ENCODE measurements at regions not wholly inside any gene's neighbourhood (a gene's known extent, or its start where the extent isn't known, plus 50 kb on each side); places are given as distances from the start of the nearest gene placed in this dataset.
A peak's percentile ranks its signal among the peaks of the same experiment; 100 is the strongest.

DNA sequence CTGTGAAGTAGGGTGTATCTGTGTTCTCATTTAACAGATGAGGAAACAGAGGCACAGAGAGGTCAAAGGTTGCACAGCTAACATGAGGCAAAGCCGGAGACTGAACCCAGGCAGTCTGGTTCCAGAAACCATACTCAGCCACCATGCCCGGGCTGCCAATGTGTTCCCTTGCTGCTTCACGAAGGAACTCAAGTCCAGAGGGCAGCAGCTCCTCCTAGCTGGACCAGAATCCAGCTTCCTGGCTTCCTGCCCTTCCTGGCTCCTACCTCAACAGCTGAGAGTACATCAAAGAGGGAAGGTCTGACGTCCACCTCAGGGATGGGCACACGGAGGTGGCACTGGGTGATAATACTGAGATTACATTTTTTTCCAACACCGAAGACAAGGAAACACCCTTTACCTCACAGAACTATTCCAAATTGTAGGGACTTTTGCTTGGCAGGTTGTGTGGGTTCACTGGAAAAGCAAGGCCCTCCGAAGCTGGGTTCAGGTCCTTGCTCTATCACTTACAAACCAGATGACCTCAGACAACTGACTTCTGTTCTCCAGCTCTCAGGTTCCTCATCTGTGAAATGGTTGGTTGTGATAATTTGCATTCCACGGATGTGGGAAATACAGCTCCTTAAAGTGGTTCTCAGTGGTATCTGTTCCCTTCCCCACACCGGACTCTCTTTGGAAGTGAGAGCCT, 154.1 kb upstream of the ZMIZ1 start:
- DNase-seq, result no peak

DNA sequence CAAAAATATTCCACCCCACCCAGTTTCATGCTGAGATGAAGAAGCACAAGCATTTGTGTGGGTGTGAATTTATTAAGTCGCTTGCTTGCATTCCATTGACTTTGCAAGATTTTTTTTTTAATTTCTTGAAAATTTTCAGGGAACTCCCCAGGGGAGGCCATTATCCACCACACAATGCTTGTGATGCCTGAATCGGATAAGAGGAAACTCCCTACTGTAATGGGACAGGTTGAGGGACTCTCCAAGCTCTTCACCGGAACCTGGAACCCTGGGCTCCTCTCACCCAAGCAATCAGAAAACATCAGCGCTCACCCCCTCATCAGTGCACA, 153.6 kb upstream of the ZMIZ1 start:
- DNase-seq, result peak; percentile 46

DNA sequence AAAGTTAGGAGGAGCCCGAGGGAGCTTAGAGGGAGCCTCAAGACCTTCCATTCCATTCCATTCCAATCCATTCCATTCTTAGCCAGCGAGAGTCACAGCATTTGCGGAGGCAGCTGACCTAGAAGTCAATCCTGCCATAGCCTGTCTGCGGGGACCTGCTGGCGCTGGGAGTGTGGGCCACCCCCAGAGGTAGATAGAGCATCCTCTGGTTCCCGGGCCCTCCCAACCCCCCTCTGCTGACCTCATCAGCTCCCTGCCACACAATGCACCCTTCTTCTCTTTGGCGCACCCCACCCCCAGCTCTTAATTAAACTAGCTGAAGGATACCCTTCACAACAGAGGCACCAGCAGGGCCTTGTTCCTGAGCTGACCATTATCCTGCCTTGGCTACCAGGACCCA, 152.5 kb upstream of the ZMIZ1 start:
- no peak for DNase-seq

DNA sequence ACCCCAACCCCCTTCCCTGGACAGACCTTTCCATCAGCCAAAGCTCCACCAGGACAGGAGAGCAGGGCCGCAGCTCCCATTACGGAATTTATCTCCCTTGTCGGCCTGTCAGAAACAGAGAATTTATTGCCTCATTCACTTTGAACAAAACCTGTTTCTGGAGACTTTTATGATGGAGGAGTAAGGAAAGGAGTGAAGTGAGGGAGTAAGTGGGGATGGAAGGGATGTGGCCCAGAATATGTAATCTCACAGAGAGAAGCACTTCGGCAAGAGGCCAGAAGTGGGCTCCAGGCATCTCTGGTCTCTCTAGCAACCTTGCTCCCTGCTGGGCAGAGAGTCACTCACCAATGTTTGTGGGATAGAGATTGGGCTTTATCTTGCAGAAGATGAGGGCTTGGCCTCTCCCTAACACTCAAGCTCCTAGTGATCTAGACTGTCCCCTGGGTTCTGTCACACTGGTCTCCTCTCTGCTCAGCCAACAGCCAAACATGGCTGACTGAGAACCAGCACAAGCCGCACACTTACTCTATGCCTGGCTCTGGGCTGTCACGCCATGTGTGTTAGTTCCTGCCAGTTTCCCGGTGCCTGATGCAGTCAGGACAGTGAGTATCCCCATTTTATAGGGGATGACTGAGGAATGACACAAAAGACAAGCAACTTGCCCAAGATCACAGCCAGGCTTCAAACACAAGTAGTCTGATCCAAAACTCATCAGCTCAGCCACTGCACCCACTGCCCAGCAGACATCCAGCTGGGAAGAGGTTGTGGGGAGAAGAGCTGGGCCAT, 149.4 kb upstream of the ZMIZ1 start:
- peak; percentile 15 for DNase-seq

DNA sequence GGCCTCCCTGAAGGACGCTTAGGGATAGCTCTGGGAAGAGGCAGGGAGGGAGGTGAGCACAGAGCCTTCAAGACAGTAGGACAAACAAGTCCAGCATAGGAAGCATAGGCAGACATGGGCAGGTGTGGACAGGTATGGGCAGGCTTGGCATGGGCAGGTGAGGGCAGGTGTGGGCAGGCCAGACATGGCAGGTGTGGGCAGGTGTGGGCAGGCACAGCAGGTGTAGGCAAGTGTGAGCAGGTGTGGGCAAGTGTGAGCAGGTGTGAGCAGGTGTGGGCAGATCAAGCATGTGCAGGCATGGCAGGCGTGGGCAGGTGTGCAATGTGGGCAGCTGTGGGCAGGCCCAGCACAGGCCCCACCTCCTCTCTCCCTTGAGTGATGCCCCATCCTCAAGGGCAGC, 148.8 kb upstream of the ZMIZ1 start:
- no peak for DNase-seq

DNA sequence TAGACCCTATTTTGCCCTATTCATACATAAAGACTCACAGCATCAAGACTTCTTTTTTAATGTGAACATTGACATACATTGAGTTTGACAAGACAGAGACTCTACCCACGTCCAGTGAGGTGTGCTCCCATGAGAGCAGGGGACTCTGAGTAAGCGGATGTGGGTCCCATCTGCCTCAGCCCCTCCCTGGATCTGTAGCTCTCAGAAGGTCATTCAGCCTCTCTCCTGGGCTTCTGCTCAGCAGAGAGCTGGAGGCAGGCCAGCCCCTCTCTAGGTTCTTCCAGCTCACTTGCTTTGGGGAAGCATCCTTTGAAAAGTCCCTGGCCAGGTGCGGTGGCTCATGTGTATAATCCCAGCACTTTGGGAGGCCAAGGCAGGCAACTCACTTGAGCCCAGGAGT, 146.9 kb upstream of the ZMIZ1 start:
- DNase-seq, result no peak

DNA sequence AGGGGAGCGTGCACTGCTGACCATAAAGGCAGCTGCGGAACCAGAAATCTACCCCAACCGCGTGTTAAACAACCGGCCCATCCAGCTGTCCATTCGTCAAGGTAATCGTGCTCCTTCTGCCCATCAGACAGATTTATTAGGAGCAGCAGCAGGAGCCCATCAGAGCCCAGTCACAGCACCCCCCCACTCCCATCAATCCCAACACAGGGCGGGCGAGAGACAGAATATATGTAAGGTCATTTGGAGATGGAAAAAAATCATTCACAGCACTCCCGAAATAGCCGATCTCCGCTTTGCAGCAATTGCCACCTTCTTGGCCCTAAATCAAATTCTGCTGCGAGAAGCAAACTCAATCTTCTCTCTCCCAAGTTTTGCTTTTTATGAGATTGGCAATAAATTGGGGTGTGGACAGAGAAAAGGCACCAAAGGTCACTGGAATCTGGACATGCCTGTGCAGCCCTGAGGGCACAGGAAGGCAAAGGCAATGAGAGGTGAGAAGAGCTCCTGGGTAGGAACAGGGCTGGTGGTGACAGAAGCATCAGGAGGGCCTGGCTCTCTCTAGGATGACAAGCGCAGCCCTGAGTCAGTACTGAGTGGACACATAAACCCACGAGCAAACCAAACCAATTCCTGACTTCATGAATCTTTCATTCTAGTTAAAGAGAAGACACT, 145.0 kb upstream of the ZMIZ1 start:
- DNase-seq, result no peak

DNA sequence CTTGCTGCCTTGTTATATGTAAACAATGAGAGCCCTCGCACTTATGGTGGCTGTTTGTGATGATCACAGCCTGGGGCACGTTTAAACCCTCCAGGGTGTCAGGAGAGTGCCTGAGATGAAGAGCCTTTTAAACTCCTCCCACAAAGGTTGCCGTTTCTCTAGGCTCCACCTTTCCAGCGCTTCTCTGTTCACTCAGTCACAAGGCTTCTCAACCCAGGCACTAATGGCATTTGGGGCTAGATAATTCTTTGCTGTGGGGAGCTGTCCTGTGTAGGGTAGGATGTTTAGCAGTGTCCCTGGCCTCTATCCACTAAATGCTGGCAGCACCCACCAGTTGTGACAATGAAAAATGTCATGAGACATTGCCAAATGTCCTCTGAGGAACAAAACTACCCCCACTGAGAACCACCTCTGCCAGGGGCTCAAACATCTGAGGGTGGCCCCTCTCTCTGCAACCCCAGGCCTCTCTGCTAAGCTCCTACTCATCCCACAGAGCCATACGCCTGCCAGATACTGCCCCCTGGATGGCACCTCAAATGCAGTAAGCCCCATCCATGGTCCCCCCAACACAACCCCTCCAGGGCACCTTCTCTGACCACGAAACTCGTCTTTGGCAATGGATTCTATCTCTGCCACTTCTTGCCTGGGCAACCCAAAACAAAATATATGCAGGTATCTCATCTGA, 144.3 kb upstream of the ZMIZ1 start:
- no peak for DNase-seq

DNA sequence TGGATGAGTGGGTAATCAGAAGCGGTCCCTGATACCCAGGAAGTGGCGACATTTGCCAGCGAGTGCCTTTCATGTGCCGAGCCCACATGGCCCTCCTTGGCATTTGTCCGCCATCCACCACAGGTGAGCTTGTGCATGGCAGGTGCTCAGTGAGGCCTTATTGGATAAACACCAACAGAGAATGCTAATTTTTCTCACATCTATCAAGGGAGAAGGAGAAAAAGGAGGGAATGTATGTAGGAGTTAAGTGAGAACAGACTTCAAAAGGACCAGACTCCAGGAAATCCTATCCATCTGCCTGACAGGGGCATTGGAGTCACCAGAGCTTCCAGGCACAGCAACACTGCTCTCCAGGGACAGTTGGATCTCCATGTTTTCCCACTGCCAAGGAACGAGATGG, 143.5 kb upstream of the ZMIZ1 start:
- no peak for DNase-seq

DNA sequence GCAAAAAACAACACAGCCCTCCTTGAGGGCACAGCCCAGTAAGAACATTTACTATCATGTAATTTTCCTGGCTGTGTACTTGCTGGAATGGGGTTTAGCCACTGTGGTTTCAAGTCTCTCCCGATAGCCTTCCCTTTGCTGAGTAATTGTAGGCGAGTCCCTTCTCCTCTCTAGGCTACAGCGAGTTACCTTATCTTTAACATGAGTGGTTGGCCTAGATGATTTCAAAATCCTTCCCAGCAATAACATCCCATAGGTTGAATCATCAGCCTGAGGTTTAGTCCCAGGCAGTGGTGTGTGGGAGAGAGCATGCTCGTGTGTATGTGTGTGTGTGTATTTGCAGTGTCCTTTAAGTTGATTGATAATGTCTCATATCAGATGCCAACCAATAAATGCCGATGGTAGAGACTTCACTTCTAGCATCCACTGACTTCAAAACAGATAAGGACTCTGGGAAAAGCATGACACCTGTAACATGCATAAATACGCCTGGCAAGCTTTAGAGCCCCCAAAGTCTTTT, 142.9 kb upstream of the ZMIZ1 start:
- DNase-seq, result peak; percentile 96

DNA sequence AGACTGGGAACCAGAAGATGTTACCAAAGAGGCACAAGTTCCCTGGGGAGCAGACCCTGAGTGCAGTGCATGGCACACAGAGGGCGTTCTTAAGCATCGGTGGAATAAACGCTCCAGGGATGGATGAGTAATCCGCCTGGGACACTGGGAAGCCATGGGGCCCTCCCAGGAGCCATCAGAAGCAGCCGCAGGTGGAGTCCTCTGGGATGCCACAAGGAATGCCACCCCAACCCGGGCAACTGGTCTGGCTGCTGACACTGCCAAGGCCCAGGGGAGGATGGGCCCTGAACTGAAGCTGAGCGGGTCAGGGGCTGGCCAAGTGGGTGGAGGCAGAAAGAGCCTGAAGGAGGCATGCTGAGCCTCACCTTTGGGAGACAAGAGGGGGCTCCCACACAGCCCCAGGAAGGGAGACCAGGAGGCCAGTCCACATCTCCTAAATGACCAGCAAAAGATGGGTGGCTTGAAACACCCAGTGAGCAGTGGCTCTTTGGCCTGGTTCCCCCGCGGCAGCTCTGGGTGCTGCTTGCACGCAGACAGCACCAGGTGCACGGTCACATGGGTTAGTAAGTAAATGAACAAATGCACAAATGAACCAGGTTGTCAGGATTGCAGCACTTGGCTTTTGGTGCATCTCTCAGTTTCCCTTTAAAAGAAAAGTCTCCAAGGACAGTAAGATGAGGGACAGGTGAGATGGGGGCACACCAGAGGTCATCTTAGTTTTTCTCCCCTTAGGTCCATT, 141.3 kb upstream of the ZMIZ1 start:
- no peak for DNase-seq

DNA sequence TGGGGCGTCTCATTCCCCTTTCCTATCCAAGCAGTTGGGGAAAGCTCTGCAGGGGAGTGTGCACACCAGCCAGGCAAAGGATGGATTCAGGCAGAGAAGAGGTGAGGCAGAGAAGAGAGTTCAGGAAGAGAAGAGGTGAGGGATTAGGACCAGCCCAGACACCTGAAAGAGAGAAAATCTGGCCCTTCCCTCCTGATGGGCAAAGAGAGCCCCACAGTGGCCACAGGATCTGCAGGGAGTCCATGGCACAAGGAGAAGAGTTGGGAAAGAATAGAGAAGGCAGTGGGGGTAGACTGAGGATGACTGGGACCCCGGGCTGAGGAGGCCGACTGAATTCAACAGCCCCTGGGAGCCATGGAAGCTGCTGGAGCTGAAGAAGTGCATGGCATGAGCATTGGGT, 140.4 kb upstream of the ZMIZ1 start:
- no peak for DNase-seq

DNA sequence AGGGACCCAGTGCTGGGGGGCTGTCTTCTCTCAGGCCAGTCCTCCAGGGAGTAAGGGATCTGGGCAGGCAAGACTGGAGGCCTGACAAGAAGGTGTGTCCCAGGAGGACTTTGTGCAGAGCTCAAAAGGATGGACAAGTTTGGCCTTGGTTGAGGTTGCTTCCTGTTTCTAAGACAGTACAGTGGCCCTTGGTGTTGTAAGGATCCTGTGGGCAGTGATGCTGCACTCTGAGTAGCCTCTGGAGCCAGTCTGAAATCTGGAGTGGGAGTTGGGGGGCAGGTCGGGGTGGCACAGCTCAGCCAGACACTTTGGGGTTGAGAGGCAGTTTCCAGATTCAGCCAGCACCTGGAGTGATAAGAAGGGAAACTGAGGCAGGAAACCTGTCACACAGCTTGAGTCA, 139.2 kb upstream of the ZMIZ1 start:
- DNase-seq, result no peak

DNA sequence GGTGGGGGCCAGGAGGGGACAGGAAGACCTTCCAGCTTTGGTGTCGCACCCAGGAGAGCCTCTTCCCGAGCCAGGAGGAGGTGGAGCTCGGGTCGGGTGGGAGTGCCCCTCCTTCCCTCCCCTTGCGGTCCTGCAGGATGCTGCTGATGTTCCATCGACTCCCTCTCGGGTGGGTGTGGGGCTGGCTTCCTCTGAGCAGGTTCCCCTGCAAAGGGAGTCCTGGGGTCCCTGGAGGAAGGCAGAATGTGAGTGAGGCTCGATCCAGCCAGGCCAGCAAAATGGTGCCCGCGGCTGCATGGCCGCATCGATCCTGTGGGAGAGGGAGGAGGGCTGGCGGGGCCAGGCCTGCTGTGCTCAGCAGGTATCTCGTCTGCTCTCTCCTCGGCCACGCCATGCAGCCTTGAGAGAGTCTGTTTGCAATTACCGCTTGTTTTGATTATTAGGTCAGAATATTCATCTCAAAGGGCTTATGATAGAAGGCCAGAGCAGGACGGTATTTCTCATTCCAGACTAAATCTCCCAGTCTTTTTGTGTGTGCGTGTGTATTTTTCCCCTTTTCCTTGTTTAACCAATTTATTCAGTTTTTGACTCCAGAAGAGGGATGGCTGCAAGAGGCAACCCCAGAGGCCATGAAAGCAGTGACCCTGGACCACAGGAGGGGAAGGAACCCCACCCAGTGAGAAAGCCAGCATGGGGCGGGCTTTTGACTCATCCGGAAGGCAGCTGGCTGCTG, 137.3 kb upstream of the ZMIZ1 start:
- DNase-seq, result peak; percentile 96

DNA sequence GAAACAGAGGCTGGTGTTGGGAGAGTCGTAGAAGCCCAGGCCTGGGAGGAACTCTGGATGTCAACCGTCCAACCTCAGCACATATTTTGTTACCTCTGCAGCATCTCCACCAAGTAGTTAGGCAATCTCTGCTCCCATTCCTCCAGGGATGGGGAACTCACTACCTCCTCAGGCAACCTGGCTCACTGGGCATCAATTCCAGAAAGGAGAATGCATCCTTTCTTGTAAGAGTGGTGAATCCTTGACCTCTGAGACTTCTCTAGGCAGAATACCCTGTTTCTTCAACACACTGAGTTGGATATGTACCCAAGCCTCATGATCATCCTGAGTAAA, 136.7 kb upstream of the ZMIZ1 start:
- DNase-seq, result no peak

DNA sequence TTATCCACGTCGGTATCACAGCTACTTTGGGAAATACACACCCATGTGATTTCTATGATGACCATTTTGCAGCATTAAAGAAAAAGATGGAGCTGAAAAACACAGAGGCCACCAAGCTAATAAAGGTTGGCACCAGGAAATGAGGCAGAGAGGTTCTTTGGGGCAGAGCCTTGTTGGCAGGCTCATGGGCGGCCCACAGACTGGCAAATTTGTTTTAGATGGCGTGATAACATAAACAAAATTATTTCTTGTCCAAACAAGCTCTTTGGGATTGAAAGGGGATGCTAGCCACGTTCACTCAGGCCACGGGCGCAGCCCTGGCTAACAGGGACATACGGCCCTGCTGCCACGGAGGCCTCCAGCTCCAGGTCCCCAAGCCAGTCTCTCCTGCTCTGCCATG, 135.9 kb upstream of the ZMIZ1 start:
- no peak for DNase-seq

DNA sequence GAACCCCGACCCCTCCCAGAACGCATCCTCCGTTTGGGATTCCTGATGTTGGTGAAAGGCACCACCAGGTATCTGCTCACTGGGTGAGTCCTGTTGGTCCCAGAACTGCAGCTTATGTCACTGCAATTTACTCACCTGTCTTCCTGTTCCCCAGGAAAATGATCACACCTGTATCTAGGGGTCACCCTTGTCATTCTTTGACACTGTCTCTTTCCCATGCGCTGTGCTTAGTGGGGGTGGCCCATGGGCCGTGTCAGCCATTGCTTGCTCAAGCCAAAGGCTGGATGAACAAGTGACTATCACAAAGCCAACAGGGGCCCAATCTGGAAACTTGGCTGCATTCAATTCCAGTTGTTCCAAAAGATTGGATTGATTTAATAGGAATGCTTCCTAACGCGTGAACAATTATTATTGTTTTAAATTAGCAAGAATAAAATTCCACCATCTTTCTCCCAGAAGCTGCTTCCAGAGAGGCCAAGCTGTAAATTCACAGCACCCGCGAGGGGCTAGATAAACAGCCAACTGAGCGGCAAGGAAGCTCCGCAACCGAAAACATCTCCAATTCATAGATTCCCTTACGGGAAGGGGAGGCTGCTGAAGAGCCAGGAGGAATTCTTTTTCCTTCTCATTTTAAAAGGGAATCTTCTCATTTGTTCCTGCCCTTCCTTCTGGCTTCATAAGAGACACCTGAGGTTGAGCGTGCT, 134.8 kb upstream of the ZMIZ1 start:
- DNase-seq, result no peak

DNA sequence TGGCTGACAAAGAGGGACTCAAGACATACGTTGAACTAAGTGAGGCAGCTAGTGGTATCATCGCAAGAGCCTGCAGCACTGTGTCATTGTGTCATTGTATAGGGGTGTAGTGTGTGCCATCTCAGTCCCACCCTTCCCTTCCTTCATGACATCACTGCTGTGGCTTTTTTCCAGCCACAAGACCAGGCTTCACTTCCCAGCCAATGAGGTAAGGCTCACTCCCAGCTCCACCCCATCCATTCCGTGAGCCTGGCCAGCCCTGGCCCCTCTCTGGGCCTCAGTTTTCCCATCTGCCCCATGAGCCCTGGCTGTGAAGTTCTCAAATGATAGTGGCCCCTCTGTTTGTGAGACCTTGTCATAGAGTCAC, 134.3 kb upstream of the ZMIZ1 start:
- peak; percentile 84 for DNase-seq

DNA sequence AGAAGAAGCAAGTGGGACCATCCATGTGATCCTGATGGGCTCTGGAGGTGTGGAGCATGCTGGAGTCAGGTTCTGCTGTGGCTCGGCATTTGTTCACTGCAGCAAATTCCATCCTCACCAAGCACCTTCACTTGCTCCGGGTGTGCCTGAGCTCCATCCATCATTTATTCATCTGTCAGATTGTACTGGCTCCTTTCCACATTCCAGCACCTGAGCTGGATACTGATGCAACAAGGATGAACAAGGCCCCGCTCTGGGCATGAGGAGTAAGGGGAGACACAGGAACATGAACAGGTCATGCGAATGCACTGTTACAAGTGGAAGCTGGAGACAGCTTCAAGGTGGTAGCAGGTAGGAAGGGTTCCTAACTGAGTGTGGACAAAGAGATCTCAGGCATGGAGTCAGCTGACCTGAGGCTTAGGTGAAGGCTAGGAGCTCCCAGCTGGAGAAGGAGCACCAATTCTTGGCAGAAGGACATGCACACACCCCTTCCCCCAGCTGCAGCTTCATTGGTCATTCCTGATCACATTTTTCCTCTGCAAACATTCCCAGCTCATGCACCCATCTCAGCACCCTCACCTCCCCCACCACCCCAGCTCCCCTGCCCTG, 133.7 kb upstream of the ZMIZ1 start:
- DNase-seq, result no peak

DNA sequence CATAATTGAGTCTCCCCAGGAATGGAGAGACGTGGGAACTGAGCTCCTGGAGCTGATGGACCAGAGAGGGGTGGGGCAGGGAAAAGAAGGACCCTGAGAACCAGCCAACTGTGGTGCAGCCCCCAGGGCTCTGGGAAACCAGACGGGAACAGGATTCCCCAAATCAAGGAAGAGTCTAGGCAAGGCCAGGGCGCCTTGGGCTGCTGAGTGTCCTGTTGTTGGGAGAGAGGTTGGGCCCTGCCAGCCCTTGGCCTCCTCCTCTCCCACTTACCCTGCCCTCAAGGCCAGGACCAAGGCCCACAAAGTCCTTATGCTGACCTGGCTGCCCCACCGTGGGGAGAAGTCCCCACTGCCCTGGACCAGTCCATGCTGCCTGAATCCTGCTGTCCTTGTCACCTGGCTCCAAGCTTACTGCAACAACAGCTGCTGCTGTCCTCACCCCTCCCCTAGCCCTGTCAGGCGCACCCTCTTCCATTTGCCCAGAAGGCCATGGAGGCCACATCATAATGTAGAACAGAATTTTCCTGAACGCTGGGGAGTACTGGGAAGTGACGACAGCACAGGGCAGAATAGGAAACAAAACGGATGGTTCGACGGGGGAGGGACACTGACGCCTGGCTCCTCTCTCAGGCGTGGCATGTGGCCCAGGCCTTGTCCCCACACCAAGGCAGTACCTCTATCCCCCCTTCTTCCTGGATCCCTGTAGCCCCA, 132.9 kb upstream of the ZMIZ1 start:
- no peak for DNase-seq
